Endothelial cell of umbilical vein (primary cell): ENCODE measurements at regions not wholly inside any gene's neighbourhood (a gene's known extent, or its start where the extent isn't known, plus 50 kb on each side); places are given as distances from the start of the nearest gene placed in this dataset.

Experiments used
- EZH2 ChIP-seq: IDR thresholded peaks from 2 replicates; pipeline ENCODE4 v1.6.1; 2012; ENCODE audit warnings: borderline replicate concordance, low read depth, mild to moderate bottlenecking, moderate library complexity, low read length, inconsistent platforms; ENCODE audit not compliant: severe bottlenecking
- FOS ChIP-seq: IDR thresholded peaks from 2 replicates; pipeline ENCODE4 v1.6.1; 2011; ENCODE audit warnings: mild to moderate bottlenecking, low read length, moderate library complexity, borderline replicate concordance; ENCODE audit not compliant: insufficient read depth
- GATA2 ChIP-seq: IDR thresholded peaks from 2 replicates; pipeline ENCODE4 v1.7.0; 2011; ENCODE audit warnings: low read depth, mild to moderate bottlenecking, moderate library complexity, mixed read lengths, low read length; ENCODE audit not compliant: insufficient read length, insufficient read depth
- POLR2A ChIP-seq: IDR thresholded peaks from 2 replicates; pipeline ENCODE4 v1.6.1; 2012; ENCODE audit warnings: low read depth, mild to moderate bottlenecking, control low read depth, low read length
- POLR2AphosphoS5 ChIP-seq: IDR thresholded peaks from 2 replicates; pipeline ENCODE4 v1.6.1; 2012; ENCODE audit warnings: low read depth, mild to moderate bottlenecking, control low read depth, low read length, moderate library complexity; ENCODE audit not compliant: insufficient read depth
- TF ChIP-seq, protein P1 (sequence below), 2 donors: IDR thresholded peaks; 1 replicate in 1 of 2; 2 replicates in 1 of 2; pipeline ENCODE4 v1.5.1; 2011; ENCODE audit warnings: low read length in 2 of 2, mild to moderate bottlenecking in 2 of 2, moderate library complexity in 2 of 2, control low read depth in 1 of 2, inconsistent platforms in 1 of 2, low read depth in 1 of 2; ENCODE audit not compliant: insufficient read depth in 1 of 2; ENCODE audit errors: extremely low read depth in 1 of 2
- TF ChIP-seq, protein P2 (sequence below): IDR thresholded peaks from 2 replicates; pipeline ENCODE4 v1.6.1; 2011; ENCODE audit not compliant: insufficient read depth, insufficient read length

DNA sequence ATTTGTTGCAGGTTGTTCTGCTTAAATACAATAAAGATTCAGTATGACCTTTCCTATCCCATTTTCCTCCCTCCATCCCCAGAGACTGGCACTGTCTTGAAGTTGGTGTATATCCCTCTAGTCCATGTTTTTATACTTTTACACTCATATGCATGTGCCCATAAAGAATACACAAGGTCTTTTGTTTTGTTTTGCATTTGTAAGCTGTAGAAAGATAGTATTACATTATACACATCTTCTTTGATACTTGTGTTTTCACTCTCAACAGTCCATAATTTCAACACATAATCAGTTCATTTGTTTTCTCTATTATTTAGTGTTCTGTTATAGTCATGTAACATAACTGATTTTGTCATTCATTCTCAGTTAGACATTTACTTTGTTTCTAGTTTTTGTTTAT is 88.7 kb upstream of the AADACL2 start:
- TF ChIP-seq, protein P1, sequence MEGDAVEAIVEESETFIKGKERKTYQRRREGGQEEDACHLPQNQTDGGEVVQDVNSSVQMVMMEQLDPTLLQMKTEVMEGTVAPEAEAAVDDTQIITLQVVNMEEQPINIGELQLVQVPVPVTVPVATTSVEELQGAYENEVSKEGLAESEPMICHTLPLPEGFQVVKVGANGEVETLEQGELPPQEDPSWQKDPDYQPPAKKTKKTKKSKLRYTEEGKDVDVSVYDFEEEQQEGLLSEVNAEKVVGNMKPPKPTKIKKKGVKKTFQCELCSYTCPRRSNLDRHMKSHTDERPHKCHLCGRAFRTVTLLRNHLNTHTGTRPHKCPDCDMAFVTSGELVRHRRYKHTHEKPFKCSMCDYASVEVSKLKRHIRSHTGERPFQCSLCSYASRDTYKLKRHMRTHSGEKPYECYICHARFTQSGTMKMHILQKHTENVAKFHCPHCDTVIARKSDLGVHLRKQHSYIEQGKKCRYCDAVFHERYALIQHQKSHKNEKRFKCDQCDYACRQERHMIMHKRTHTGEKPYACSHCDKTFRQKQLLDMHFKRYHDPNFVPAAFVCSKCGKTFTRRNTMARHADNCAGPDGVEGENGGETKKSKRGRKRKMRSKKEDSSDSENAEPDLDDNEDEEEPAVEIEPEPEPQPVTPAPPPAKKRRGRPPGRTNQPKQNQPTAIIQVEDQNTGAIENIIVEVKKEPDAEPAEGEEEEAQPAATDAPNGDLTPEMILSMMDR (IDR thresholded peaks at IDR 0.05; ENCODE audit: extremely low read depth in 1 of 2, insufficient read depth in 1 of 2, low read depth in 1 of 2, low read length in 2 of 2): no peak
- TF ChIP-seq POLR2A (no peak), GATA2 (no peak), POLR2AphosphoS5 (no peak), EZH2 (no peak), FOS (no peak)
- TF ChIP-seq, protein P2, sequence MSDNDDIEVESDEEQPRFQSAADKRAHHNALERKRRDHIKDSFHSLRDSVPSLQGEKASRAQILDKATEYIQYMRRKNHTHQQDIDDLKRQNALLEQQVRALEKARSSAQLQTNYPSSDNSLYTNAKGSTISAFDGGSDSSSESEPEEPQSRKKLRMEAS: no peak
